ENCODE measurements at regions not wholly inside any gene's neighbourhood (a gene's known extent, or its start where the extent isn't known, plus 50 kb on each side); places are given as distances from the start of the nearest gene placed in this dataset.
"Not testable (repeated sequence)": the region's sequence is repeated elsewhere in the genome, so short reads cannot be mapped to it uniquely, and the experiment has no call there.

GRCh38 chr2:234861841-234862735, 89.7 kb upstream of the SH3BP4 start:
- no peak for DNase-seq (ENCODE audit: low read depth in 1 of 2, low spot score in 1 of 2)

DNA sequence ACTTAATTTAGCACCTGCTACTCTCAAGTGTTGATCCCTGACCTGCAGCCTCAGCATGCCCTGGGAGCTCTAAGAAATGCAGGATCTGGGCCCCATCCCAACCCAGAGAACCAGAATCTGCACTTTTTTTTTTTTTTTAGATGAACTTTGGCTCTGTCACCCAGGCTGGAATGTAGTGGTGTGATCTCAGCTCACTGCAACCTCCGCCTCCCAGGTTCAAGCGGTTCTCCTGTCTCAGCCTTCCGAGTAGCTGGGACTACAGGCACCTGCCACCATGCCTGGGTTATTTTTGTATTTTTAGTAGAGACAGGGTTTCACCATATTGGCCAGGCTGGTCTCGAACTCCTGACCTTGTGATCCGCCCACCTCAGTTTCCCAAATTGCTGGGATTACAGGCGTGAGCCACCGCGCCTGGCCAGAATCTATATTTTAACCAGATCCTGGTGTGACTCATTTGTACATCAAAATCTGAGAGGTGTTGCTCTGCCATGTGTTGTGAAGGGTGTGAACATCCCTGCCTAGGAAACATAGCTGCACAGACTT, 92.4 kb upstream of the SH3BP4 start:
- DNase-seq (ENCODE audit: low read depth in 1 of 2, low spot score in 1 of 2), result not testable (repeated sequence)

DNA sequence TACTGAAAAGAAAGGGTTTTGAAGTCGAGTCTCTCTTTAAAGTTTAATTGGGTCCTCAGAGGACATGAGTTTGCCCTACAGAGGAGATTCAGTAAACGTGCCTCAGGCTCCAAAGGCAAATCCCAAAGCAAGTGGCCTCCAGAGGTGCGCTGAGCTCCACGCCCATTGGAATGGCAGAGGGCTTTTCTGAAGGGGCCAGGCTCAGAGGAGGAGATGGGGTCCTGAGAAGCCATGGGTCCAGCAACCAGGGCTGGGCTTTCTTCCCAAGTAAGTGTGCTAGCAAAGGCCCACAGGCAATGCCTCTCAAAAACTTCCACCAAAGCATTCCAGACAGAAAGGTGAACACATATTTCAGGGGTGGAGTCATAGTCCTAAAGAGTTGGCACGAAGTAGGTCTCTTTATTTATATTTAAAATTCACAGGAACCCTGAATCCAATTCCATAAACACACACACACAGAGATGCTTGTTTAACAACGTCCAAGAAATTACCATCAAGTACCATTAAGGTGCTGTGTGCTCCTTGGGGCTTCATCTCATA, 93.0 kb upstream of the SH3BP4 start:
- DNase-seq (ENCODE audit: low read depth in 1 of 2, low spot score in 1 of 2), result no peak

- DNase-seq (ENCODE audit: low read depth in 1 of 2, low spot score in 1 of 2), result no peak
Observed at GRCh38 chr2:234858145-234858544, 93.7 kb upstream of the SH3BP4 start.

- no peak for DNase-seq (ENCODE audit: low read depth in 1 of 2, low spot score in 1 of 2)
Observed at GRCh38 chr2:234853729-234854128, 98.1 kb upstream of the SH3BP4 start.

- DNase-seq (ENCODE audit: low read depth in 1 of 2, low spot score in 1 of 2), result no peak
Observed at GRCh38 chr2:234852941-234853340, 98.9 kb upstream of the SH3BP4 start.

DNA sequence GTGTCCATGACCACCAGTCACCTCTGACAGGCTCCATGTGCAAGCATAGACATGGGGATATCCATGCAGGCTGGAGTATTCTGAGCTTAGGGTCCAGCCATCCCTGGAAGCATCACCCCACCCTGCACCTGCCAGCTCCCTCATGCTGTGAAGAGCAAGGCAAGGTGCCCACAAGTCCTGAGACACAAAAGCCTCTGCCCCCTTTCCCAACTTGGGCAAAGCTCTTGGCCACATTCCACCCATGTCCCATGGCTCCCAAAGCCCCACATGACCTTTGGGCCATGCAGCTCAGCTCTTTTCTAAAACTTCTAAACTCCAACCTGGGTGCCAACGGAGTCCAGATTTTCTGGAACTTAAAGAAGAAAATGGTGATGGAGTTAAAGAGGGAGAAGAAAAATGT, 99.8 kb upstream of the SH3BP4 start:
- no peak for DNase-seq (ENCODE audit: low read depth in 1 of 2, low spot score in 1 of 2)

DNA sequence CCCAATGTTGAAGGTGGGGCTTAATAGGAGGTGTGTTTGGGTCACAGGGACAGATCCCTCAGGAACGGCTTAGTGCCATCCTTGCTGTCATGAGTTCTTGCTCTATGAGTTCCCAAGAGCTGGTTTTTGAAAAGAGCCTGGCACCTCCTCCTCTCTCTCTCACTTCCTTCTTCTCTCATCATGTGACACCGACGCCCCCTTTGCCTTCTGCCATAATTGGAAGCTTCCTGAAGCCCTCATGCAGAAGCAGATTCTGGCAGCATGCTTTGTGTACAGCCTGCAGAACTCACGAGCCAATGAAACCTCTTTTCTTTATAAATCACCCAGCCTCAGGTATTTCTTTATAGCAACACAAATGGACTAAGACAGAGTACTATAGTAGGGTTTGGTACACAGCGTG, 100.4 kb upstream of the SH3BP4 start:
- no peak for DNase-seq (ENCODE audit: low read depth in 1 of 2, low spot score in 1 of 2)

- DNase-seq (ENCODE audit: low read depth in 1 of 2, low spot score in 1 of 2), result no peak
Observed at GRCh38 chr2:234850818-234851217, 101.0 kb upstream of the SH3BP4 start.

- DNase-seq (ENCODE audit: low read depth in 1 of 2, low spot score in 1 of 2), result no peak
Observed at GRCh38 chr2:234849678-234850077, 102.1 kb upstream of the SH3BP4 start.

DNA sequence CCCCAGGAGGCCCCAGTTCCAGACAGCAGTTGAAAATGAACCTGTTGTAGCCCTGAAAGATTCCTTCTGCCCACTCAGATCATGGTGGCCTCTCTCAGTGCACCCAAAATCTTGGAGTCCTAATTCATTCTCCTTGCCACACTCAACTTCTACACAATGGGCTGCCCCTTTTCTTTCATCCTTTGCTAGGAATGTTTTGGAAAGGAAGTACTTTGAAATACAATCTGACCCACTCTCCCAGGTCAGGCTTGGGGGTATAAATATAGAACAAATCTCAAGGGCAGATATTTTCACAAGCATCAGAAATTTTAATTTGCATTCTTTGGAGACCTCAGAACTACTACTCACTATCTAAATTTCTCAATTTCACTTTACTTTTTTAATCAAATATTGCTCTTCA, 103.2 kb upstream of the SH3BP4 start:
- DNase-seq (ENCODE audit: low read depth in 1 of 2, low spot score in 1 of 2), result no peak

DNA sequence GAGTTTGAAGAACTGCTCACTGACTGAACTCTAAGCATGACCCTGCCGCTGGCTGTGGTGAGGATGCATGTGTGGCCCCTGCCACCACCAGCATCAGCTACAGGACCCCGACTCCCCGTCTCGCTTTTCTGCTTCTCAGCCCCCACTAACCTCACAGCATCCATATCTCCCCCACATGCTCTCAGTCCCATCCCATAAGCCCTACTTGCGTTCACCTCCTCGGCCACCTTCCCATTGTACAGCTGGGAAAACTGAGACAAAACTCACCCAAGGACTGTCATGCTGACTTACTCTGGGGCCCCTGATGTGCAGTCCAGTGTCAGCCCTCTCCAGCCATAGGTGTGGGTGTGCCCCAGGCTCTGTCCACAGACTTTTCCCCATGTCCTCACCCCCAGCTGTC, 104.2 kb upstream of the SH3BP4 start:
- DNase-seq (ENCODE audit: low read depth in 1 of 2, low spot score in 1 of 2), result no peak

DNA sequence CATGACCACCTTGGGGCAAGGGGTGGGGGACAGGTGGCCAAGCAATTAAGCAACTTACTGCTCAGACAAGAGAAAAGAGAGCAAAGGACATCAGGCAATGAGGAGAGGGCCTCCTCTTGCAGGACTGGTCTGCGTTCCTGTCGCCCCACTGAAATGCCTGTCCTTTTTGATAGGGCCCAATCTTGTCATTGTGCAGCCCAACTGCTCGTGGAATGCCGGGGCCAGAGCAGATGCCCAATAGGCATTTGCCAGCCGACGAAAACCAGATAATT, 104.5 kb upstream of the SH3BP4 start:
- no peak for DNase-seq (ENCODE audit: low read depth in 1 of 2, low spot score in 1 of 2)

DNA sequence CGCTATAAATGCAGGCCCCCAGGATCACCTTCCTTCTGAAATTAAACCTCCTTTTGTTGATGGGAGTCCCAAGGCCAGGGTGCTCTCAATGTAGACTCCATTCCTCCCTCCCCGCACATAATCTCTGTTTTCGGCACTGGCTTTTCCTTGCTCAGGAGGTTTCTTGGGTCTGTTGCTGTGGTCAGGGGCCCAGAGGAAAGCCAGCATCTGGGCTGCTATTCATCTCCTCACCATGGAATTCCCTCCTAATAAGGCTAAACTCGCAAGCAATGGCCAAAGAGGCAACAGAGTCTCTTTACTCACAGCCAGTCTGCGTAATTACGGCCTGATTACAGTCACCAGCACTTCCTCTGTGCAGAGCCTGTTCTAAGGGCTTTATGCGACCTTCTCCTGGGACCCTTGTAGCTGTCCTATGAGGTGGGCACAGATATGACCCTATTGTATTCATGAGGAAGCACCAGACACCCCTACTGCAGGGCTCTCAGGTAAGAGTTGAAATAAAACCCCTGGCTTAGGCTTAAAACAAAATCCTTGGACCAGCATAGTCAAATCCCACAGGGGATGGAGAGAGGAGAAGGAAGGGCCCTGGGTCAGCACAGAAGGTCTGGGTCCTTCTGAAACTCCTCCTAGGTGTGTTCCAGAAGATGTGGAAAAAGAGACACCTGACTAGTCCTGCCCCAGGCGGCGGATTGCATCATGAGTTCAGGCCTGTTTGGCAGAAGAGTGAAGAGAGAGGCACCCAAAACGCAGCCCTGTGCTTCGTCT, 105.0 kb upstream of the SH3BP4 start:
- no peak for DNase-seq (ENCODE audit: low read depth in 1 of 2, low spot score in 1 of 2)

GRCh38 chr2:234845602-234846590, 105.9 kb upstream of the SH3BP4 start:
- DNase-seq (ENCODE audit: low read depth in 1 of 2, low spot score in 1 of 2), result no peak

DNA sequence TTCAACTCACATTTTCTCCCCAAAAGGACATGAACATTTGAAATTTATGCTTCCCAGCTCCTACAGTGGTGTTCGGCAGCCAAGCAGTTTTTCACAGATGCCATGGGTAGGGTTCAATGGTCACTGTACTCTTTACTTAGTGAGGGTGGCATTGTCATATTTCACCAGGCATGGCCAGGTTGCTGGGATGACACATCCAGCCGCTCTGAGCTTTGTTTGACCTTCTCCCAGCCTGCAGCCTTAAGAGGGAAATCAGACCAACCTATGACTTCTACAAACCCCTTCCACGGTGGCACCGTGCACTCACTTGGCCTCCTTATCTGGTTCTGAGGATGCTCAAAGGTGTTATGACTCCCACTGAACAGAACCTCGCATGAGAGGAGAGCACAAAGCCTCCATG, 108.4 kb upstream of the SH3BP4 start:
- DNase-seq (ENCODE audit: low read depth in 1 of 2, low spot score in 1 of 2), result no peak

GRCh38 chr2:234842753-234843152, 109.1 kb upstream of the SH3BP4 start:
- DNase-seq (ENCODE audit: low read depth in 1 of 2, low spot score in 1 of 2), result no peak

GRCh38 chr2:234841321-234842015, 110.3 kb upstream of the SH3BP4 start:
- no peak for DNase-seq (ENCODE audit: low read depth in 1 of 2, low spot score in 1 of 2)

- no peak for DNase-seq (ENCODE audit: low read depth in 1 of 2, low spot score in 1 of 2)
Observed at GRCh38 chr2:234840336-234840735, 111.5 kb upstream of the SH3BP4 start.

DNA sequence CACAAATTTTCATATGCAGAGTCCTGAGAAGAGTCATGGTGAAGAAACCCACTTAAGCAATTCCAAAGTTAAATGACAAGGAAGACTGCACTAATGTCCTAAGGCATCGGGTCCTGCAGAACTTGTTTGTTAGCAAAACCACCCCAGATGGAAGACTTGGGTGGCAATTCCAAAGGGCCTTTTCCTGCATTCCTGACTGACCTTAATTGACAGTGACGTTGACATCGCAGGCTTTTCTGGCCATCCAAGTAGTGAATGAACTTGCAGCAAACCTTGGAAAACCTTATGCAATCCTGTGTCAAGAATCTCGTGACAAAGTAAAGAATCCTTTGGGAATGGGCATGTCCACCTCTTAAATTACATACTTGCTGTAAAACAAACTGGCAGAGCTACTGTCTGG, 112.5 kb upstream of the SH3BP4 start:
- DNase-seq (ENCODE audit: low read depth in 1 of 2, low spot score in 1 of 2), result no peak

Data from stimulated activated CD4-positive, alpha-beta T cell treated with anti-CD3 and anti-CD28 coated beads, Interleukin-15, amount 100 ng/mL, for 1 hour (primary cell).